ENCODE measurements at regions not wholly inside any gene's neighbourhood (a gene's known extent, or its start where the extent isn't known, plus 50 kb on each side); places are given as distances from the start of the nearest gene placed in this dataset.

DNA sequence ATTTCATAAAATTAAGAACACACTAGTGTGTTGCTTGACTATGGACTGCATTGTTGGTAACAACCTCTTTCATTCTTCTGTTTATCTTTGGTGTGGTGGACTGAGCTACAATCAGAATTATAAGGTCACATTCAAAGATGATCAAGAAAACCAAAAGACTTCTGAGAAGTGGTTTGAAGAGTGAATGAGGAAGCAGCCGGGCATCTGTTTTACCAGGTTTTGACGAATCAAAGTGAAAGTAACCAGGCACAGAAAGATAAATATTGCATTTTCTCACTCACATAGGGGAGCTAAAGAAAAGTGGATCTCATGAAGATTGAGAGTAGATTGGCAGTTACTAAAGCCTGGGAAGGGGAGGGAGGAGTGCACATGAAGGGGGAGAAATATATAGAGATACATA, 589.1 kb downstream of the ZNF608 start:
- TF ChIP-seq EZH2 (IDR thresholded peaks at IDR 0.05; ENCODE audit: insufficient read depth, poor library complexity, severe bottlenecking) (no peak), EZH2phosphoT487 (IDR thresholded peaks at IDR 0.05; ENCODE audit: insufficient read depth, low read depth) (no peak)
